ENCODE measurements at regions not wholly inside any gene's neighbourhood (a gene's known extent, or its start where the extent isn't known, plus 50 kb on each side); places are given as distances from the start of the nearest gene placed in this dataset.

GRCh38 chr7:25722856-25723255 is 429.1 kb upstream of the NFE2L3 start:
- TF ChIP-seq CTCF (conservative IDR thresholded peaks at IDR 0.05 in 1 of 2, IDR thresholded peaks at IDR 0.05 in 1 of 2; ENCODE audit: low read depth in 1 of 2, low read length in 2 of 2) (no peak), EZH2 (IDR thresholded peaks at IDR 0.05; ENCODE audit: low read length, missing control alignments) (no peak)
